ENCODE measurements at regions not wholly inside any gene's neighbourhood (a gene's known extent, or its start where the extent isn't known, plus 50 kb on each side); places are given as distances from the start of the nearest gene placed in this dataset.
"Not testable (repeated sequence)": the region's sequence is repeated elsewhere in the genome, so short reads cannot be mapped to it uniquely, and the experiment has no call there.

DNA sequence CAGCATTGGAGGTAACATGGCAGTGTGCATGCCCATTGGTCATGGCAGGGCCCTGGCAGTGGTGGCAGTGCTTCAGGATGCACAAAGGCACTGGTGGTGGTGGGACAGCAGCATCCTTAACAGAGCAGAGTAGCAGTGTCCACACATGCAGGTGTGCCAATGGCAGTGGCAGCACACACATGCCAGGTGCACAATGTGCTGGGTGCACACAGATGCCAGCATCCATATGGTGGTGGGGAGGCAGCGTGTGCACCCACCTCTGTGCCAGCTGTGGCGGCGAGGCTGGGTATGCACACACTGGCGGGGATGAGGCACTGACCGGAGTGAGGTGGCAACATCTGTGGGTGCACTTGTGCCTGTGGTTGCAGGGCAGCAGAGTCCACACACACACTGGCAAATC lies 150.6 kb downstream of the SI start:
- no peak for DNase-seq (ENCODE audit: low read depth in 2 of 2)

DNA sequence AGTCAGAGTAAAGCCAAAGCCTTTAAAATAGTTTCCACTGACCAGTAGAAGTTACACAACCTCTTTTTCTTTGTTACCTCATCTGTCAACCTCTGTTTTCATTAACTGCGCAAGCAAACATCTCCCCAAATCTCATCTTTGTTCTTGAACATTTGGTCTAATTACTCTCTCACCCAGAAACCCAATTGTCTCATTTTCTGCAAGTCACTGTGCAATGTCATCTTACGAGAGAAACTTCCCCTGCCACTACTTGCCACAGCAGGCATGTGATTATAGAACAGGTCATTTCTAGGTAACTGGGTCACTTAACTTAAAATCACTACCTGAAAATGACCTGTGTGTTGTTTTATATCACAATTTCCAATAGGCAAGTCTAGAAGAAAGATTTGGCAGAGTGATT lies 159.4 kb downstream of the SI start:
- no peak for DNase-seq (ENCODE audit: low read depth in 2 of 2)

DNA sequence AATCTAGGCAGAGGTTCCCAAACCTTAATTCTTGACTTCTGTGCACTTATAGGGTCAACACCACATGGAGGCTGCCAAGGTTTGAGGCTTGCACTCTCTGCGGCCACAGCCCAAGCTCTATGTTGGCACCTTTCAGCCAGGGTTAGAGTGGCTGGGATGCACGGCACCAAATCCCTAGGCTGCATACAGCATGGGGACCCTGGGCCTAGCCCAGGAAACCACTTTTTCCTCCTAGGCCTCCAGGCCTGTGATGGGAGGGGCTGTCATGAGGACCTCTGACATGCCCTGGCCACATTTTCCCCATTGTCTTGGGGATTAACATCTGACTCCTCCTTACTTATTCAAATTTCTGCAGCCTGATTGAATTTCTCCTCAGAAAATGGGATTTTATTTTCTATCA lies 165.4 kb downstream of the SI start:
- DNase-seq (ENCODE audit: low read depth in 2 of 2): no peak

GRCh38 chr3:164903820-164904451 lies 174.4 kb downstream of the SI start:
- DNase-seq (ENCODE audit: low read depth in 2 of 2): no peak

GRCh38 chr3:164897342-164897741 lies 181.0 kb downstream of the SI start:
- DNase-seq (ENCODE audit: low read depth in 2 of 2): no peak

DNA sequence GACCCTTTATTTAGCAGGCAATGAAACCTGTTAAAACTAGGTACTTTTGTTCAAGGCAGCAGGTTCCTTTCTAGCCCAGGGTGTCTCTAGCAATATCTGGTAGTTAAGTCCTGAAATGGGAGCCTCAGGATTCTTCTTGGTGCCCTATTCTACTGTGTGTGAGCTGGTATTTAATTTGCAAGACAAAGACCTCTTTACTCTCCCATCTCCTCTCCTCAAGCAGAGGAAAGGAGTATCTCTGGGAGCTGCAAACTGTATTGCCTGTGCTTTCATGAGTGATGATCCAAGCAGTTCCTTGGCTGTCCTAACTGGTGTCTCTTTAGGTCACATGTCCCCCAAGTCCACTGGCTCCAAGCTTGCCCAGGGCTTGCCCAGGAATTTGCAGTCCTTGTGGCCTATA lies 188.2 kb downstream of the SI start:
- DNase-seq (ENCODE audit: low read depth in 2 of 2): no peak

DNA sequence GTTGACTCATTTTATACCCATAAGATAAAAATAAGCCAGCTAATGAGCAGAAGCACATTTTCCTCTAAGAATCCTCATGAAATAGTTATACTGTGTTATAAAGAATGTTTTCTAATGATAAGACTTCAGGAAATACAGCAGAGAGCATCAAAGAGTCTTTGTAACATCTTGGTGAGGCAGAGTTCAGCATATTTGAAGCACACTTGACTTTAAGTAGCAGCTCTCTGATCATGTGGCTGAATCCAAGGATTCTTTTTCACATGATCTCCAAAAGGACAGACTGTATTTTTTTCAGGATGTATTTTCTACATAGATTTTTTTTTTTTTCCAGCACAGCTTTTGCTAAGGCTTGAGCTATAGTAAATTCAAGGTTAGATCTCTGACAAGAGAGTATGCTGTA lies 195.1 kb downstream of the SI start:
- DNase-seq (ENCODE audit: low read depth in 2 of 2): no peak

- no peak for DNase-seq (ENCODE audit: low read depth in 2 of 2)
Measured at GRCh38 chr3:164879201-164879600, 199.1 kb downstream of the SI start.

- DNase-seq (ENCODE audit: low read depth in 2 of 2): no peak
Measured at GRCh38 chr3:164864454-164864853, 213.8 kb downstream of the SI start.

GRCh38 chr3:164852866-164853265 lies 225.4 kb downstream of the SI start:
- no peak for DNase-seq (ENCODE audit: low read depth in 2 of 2)

DNA sequence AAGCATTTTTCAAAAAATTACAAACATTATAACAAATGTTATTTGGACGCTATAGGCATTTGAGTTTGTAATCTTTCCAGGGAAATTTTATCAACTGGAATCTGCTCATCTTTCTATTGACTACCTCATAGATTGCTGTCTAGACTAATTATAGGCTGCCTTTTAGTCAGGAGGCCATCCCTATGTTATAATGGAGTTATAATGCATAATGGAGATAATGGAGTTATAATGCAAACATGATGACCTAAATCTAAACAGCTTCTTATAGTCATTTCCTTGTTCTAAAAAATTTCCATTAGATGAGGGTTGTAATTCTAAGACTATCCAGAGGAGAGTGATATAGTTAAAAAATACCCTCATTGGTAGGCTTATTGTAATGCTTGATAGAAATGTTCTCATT lies 226.4 kb downstream of the SI start:
- no peak for DNase-seq (ENCODE audit: low read depth in 2 of 2)

DNA sequence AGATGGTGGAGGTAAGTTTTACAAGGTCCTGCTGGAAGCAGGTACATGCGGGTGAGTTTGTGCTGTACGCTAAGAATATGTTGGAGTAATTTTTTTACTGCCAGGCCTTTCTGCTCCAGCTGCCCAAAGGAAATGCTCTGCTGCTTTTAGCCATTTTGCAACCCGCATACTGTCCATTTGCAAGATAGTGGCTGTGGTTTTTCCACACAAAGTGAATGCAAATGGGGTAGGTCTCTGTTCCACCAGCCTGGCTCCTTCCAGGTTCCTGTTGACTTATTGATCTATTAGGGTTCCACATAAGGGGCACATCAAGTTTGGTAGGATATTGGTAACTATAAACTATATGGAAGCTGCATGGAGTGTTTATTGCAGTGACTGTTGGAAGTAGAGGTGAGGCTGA lies 227.1 kb downstream of the SI start:
- DNase-seq (ENCODE audit: low read depth in 2 of 2): no peak

DNA sequence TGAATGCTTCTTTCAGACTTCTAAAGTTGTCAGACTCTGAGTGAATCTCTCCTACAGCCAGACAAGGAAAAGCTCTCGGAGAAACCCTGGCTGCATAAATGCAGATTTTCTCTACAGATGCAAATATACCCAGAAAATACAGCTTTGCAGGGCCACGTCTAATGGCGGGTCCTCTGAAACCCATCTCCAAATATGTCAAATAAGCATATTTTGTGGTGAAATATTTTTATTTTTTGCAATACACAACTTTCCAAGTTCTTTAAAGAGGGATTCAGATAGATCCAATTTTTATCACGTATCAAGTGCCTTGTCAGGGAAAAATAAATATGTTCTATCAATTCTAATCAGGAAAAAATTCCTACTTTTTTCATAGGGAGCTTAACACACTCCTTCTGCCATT lies 229.4 kb downstream of the SI start:
- no peak for DNase-seq (ENCODE audit: low read depth in 2 of 2)

GRCh38 chr3:164845739-164846138 lies 232.6 kb downstream of the SI start:
- DNase-seq (ENCODE audit: low read depth in 2 of 2): no peak

DNA sequence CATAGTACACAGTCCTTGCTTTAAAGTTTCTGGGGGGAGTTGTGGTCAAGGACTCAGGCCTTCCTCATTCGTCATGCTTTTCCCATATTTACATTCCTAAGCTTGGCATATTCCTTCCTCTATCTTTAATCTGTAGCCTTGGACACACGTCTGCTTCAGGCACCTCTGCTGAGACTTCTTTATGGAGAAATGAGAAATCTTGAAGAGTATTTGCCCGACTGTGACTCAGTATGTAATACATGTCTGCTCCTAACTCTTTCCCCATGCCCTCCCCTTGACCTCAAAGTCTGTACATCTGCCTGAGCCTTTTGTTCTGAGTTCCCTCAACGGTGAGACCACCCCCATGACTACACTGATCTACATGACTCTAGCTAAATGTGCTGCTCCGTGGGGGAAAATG lies 246.1 kb downstream of the SI start:
- DNase-seq (ENCODE audit: low read depth in 2 of 2): no peak

DNA sequence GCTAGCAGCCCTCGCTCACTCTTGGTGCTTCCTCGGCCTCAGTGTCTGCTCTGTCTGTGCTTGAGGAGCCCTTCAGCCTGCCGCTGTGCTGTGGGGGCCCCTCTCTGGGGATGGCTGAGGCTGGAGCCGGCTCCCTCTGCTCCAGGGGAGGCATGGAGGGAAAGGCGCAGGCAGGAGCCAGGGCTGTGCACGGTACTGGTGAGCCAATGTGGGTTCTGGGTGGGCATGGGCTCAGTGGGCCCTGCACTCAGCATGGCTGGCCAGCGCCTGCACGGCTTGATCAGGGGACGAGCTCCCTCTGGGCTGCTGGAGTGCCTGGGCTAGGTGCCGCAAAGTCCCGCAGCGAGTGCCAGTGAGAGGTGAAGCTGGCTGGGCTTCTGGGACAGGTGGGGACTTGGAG lies 260.0 kb downstream of the SI start:
- no peak for DNase-seq (ENCODE audit: low read depth in 2 of 2)

DNA sequence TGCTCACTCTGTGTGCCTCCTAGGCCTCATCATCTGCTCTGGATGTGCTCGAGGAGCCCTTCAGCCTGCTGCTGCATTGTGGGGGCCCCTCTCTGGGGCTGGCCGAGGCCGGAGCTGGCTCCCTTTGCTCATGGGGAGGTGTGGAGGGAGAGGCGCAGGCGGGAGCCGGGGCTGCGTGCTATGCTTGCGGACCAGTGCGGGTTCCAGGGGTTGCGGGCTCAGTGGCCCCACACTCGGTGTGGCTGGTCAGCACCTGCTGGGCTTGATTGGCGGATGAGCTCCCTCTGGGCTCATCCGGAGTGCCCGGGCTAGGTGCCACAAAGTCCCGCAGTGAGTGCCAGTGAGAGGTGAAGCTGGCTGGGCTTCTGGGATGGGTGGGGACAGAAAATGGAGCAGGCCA lies 264.2 kb downstream of the SI start:
- DNase-seq (ENCODE audit: low read depth in 2 of 2): no peak

DNA sequence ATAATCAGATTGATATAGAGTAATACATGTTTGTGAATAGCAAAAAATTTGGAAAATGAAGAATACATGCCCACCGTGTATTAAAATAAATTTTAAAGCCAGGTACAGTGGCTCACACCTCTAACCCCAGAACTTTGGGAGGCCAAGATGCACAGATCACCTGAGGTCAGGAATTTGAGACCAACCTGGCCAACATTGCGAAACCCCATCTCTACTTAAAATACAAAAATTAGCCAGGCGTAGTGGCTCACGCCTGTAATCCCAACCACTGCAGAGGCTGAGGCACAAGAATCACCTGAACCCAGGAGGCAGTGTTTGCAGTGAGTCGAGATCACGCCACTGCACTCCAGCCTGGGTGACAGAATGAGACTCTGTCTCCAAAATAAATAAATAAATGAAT lies 266.3 kb downstream of the SI start:
- no peak for DNase-seq (ENCODE audit: low read depth in 2 of 2)

GRCh38 chr3:164806188-164806587 lies 272.1 kb downstream of the SI start:
- no peak for DNase-seq (ENCODE audit: low read depth in 2 of 2)

DNA sequence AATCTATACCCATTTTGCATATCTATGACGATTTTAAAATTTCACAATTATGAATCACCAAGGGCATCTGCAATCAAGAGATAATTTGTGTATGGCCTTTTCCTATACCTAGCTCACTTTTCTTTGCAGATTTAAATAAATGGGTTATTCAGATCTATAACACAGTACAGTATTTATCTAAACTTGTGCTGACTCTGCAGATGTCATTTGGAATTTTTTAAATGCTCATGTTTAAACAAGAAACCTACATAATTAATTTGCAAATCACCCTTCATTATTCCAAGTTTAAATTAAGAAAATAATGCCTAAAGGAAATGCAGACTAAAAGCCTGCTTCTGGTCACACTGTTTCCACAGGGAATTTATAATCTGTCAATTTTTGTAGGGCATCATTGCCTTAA lies 284.2 kb downstream of the SI start:
- DNase-seq (ENCODE audit: low read depth in 2 of 2): no peak

- DNase-seq (ENCODE audit: low read depth in 2 of 2): no peak
Measured at GRCh38 chr3:164791263-164791662, 287.0 kb downstream of the SI start.

GRCh38 chr3:164784407-164784806 lies 293.9 kb downstream of the SI start:
- DNase-seq (ENCODE audit: low read depth in 2 of 2): not testable (repeated sequence)

GRCh38 chr3:164781755-164782154 lies 296.5 kb downstream of the SI start:
- no peak for DNase-seq (ENCODE audit: low read depth in 2 of 2)

DNA sequence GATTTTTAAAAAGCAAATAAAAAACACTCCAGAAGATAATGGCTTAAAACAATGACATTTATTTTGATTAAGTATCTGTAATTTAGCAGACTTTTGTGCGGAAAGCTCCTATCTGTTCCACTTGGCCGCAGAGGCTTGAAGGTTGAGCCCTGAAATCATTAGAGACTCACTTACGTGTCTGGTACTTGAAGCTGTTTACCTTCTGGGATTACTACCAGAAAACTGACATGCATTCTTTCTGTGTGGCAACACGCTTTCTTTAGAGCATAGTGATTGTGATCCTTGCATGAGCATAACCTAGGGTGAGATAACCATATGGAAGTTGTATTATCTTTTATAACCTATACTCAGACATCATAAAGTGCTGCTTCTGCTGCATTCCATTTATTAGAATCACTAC lies 298.5 kb downstream of the SI start:
- DNase-seq (ENCODE audit: low read depth in 2 of 2): no peak

DNA sequence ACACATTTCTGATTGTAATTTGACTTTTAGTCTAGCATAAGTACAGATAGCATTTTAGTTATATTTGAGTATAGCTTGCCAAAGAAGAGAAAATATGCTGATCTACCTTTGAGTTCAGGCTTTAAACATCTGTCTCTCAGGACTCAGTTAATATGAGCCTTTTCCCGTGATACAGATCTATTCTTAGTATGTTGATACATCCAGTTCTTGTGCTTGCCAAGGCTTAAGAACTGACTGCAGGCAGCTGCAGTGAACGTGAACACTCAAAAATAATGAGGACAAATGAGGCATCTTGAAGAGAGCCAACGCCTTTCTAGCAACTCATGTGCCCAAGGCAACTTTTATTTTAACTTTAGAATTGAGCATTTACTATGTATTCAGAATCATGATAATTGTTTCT lies 325.5 kb downstream of the SI start:
- DNase-seq (ENCODE audit: low read depth in 2 of 2): no peak

Data from stimulated activated CD4-positive, alpha-beta T cell treated with anti-CD3 and anti-CD28 coated beads, Interleukin-12 subunit alpha, Interleukin-12 subunit beta, amount 100 ng/mL, for 24 hours (primary cell).